DMS153 (cell line): ENCODE measurements at regions not wholly inside any gene's neighbourhood (a gene's known extent, or its start where the extent isn't known, plus 50 kb on each side); places are given as distances from the start of the nearest gene placed in this dataset.
"Not testable (repeated sequence)": the region's sequence is repeated elsewhere in the genome, so short reads cannot be mapped to it uniquely, and the experiment has no call there.

ENCODE experiments used
- DNase-seq: peaks from one replicate; lab custom pipeline; 2025; lab: John Stamatoyannopoulos, UW

DNA sequence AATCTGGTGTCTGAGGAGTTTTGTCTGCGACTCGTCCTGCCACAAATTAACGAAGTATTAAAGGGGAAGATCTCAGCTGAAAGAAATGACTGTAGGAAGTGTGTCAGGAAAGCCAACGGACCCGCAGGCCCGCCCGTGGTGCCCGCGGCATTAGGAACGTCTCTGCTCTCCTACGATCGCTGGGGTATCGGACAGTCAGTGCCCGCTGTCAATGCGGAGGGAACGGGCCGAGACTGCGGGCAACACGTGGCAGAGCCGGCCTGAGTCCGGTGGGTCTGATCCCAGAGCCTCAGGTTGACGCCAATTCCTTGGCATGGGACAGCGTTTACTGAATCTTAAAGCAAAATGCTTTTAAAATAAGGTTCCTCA lies 128.7 kb downstream of the KBTBD2 start:
- no peak for DNase-seq

DNA sequence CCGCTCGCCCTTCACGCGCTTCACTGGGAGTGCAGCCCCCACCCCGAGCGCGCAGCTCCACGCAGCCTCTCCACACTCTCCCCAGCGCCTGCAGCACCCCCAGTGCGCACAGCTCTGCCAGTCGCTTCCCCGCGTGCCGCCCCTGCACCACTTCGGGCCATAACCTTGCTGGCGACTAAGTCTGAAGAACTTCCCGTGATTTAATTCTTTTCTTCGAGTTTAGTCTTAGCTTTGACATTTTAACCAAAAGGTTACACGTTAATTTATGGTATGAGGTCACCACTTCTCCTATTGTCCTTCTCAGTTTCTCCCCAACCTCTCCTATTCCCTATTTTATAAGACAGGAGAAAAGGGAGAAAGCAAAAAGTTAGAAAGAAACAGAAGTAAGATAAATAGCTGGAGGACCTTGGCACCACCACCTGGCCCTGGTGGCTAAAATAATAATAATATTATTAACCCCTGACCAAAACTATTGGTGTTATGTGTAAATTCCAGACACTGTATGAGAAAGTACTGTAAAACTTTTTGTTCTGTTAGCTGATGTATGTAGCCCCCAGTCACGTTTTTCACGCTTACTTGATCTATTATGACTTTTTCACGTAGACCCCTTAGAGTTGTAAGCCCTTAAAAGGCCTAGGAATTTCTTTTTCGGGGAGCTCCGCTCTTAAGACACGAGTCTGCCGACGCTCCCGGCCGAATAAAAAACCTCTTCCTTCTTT lies 129.2 kb downstream of the KBTBD2 start:
- DNase-seq: not testable (repeated sequence)

DNA sequence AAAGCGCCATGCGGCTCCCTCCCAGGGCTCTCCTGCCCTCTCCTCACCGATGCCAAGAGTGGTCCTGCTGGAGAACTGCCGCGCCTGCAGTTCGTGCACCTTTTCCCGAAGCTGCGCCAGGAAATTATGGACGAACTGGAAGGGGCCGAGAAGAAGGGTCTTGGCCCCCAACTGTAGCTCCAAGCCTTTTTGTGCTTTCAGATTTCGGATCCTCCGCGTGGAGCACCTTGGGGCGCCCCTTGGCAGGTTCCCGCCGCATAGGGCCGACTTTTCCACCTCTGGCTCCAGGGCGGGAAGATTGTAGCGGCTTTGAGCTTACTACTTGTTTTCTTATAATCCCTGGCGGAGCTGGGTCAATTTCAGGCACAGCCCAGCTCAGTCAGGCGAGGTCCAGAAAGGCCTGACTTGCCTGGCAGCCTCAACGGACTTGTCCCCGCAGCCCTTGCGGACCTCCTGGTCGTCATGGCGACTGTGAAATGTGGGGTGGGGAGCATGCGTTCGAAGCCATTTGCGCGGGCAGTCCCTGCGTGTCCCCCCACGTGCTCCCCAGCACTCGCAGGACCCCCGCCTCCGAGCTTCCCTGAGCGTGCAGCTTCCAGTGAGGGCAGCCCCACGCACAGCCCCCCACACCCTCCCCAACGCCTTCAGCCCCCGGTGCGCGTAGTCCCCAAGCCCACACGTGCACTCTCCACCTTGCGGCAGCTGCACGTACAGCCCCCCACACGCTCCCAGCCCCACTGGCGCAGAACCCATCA lies 129.9 kb downstream of the KBTBD2 start:
- DNase-seq: no peak

DNA sequence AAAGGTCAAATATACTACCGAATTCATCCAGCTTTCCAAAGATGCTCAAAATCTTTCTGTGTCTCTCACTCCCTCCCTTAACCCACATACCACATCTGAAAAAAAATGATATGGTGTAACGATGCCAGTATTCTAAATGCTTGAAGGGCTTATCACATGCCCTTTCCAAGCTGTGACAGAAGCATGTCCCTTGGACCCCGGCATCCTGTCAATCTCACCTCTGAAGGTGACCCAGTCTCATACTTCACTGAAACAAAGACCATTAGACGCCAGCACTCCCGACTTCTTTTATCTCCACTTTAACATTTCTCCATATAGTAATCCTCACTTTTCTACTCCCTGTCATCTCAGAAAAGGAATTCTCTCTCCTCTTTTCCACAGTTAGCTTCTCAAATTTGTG lies 130.8 kb downstream of the KBTBD2 start:
- DNase-seq: not testable (repeated sequence)

DNA sequence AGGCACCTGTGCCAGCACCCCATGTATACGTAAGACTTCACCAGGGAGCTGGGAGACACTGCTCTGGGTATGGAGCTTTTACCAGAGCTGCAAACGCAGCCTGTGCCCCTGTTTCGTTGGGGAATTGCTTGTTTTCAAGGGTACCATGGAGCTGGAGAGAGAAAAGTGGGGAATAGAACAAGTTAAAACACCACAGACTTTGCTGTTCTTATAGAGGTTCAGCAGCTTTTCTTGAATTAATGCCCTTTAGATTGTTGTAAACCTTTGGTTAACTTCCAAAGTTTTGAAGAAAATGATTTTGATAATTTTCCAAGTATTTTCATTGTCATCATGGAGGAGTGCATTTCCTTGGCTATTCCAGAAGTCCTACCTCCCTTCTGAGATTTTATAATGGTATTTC lies 131.7 kb downstream of the KBTBD2 start:
- DNase-seq: not testable (repeated sequence)

DNA sequence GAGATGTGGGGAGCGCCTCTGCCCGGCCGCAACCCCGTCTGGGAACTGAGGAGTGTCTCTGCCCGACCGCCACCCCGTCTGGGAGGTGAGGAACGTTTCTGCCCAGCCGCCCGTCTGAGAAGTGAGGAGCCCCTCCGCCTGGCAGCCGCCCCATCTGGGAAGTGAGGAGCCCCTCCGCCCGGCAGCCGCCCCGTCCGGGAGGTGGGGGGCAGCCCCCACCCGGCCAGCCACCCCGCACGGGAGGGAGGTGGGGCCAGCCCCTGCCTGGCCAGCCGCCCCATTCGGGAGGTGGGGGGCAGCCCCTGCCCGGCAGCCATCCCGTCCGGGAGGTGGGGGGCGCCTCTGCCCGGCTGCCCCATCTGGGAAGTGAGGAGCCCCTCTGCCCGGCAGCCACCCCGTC lies 137.7 kb downstream of the KBTBD2 start:
- not testable (repeated sequence) for DNase-seq

DNA sequence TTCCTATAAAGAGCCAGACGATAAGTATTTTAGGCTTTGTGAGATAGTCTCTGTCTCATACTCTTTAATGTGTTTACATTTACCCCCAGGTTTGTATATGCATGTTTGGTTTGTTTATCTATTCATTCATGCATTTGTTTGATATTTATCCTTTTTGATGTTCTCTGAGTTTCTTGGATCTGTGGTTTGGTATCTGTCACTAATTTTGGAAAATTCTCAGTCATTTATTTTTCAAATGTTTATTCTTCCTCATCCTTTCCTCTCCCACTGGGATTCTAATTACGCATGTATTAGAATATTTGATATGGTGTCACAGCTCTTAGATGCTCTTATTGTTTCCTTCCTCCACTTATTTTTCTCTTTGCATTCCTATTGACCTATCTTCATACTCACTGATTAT lies 143.2 kb downstream of the KBTBD2 start:
- DNase-seq: not testable (repeated sequence)

DNA sequence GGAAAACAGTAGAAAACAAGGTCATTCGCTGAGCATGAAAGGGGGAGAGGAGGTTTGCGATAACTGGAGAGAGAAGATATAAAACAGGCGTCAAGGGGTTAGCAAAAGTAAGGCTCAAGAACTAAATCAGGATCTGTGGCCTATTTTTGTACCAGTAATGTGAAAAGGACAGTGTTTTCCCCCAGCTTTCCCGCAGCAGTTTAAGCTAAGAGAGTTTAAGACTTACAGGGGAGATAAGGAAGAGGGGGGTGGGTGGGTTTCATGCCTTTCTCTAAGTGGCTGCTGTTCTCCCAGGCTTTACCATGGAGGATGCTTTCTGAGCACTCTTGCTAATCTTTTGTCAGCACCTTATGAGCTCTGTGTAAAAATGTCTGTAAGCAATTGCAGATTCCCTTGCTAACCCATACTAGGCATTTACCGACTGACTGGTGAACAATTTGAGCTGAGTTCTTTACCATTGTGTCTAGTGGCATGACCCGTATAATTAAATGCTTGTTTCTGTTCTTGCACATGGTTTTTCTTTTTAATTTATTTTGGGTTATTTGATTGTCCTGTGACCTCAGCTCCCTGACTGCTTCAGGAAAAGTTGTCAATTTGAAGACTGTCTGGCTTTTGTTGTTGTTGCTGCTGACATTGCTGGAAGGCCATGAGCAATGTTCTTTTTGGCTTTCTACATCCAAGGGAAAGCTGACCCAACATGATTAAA lies 144.0 kb downstream of the KBTBD2 start:
- DNase-seq: not testable (repeated sequence)

DNA sequence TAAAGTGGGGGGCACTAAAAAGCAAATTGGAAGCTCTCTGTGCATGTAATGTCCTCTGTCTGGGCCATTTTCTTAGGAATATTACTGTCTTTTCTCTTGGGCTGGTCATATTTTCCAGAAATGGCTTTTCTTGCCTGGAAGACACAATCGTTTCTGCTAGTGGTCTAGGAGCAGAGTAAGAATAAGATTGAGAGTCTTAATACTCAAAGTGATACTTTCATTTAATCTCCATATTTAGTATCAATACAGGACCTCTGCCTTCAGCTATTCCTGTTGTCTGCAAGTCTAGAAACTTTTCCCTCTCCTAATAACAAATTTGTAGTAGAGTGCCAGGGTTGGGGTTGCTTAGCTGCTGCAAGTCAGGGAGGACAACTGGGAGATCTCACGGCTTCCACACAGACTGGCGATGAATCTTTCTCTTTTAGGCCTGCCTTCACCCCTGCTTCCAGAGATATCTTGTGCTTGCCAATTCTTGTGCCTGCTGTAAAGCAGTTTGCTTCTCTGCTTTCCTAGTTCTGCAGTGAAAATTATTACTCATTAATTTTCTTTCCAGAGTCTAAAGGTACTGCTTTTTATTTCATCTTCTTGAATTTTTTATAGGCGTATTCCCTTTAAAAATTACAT lies 149.6 kb downstream of the KBTBD2 start:
- not testable (repeated sequence) for DNase-seq

DNA sequence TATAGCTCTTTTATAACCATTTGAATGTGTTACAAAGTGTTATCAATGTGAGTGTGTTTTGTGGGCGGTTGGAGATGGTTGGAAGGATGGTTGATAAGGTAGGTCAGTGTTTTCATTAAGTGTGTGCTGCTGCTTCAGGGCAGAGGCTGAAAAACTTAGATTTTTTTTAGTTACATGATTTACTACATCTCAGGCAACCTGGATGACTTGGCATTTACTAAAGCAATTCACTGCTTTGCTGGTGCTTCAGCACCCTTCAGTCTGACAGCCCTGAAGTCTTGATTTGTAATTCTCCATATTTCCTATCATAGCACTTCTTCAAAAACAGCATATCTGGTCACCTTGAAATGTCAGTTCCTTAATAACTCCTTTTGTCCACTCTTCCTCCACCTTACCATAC lies 151.8 kb downstream of the KBTBD2 start:
- not testable (repeated sequence) for DNase-seq

DNA sequence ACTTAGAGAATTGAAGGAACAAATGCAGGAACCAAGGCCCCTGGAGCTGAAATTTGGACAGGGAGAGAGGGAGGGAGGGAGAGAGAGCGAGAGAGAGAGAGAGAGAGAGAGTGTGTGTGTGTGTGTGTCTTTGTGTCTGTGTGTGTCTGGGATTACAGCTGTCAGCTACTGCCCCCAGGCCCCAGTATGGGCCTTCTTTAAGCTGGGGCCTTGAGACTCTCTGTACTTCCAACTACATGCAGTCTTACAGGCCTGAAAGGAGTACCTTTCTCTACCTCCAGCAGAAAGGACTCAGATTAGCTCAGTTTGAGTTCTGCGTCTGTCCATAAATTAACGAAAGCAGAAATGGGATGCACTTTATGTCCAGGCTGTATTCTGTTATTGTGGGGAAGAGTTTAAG lies 153.2 kb downstream of the KBTBD2 start:
- not testable (repeated sequence) for DNase-seq

DNA sequence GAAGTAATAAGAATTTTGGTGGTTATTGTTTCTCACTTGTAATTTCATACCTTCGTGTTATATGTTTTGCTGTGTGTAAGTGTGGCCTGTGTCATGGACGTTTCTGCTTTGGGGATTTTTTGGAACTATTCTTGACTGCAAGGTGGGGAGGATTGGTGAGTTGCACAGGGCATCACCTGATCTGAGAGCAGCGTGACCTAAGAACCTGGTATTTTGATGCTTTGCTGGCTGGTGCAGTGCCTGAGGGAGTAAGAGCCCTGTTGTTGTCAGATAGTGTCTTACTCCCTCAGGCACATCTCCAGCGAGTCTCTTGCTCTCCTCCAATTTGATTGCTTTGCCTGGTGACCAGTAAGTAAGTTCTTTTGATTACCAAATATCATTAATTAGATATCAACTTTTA lies 158.8 kb downstream of the KBTBD2 start:
- not testable (repeated sequence) for DNase-seq

DNA sequence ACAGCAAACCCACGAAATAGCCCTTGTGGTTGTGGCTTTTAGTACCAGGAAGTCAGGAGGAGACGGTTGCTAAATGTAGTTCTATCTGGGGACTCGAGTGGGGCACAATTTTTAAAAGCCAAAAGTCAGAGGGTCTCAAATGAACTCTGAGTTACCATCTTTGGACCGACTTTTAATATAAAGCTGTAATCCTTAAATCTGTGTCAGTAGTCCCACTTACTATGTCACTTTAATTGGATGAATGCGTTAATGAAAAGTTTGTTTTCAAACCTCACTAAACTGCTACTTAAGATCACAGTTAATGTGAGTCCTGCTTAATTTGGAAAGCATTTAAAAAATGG lies 162.3 kb downstream of the KBTBD2 start:
- not testable (repeated sequence) for DNase-seq

DNA sequence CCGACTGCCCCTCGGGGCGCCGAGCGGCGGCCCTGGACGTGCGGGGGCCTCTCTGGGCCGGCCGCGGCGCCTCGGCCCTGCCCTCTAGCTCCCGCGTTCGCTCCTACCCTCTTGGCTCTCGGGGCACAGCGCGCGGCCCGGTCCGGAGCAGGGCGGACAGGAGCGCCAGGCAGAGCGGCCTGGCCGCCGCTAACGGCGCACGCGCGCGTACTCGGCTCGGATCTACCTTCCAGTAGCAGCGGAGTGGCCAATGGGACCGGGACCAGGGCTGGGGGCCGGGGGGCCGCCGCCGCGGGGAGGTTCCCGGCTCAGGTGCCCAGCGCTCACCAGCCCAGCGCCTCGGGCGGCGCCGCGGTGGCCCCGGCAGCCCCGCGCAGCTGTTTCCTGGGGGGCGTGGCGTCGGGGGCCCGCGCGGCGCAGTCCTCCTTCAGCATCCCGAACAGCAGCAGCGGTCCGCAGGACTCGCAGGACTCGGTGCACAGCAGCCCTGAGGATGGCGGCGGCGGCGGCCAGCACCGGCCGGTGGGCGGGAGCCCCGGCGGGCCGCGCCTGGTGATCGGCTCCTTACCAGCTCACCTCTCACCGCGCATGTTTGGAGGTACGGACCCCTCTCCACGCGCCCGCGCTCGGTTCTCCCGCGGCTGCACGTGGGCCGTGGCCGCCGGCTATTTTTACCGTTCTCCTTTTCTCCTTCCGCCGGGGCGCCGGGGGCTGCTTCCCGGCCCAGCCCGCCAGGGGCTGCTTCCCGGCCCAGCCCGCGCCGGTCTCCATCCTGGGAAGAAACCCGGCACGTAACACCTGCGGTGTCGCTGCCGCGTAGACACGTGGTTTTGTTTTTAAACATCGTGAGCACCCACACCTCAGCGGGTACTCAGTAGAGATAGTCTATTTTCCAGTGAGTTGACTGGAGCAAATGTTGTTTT lies 162.9 kb downstream of the KBTBD2 start:
- peak; percentile 56 for DNase-seq

DNA sequence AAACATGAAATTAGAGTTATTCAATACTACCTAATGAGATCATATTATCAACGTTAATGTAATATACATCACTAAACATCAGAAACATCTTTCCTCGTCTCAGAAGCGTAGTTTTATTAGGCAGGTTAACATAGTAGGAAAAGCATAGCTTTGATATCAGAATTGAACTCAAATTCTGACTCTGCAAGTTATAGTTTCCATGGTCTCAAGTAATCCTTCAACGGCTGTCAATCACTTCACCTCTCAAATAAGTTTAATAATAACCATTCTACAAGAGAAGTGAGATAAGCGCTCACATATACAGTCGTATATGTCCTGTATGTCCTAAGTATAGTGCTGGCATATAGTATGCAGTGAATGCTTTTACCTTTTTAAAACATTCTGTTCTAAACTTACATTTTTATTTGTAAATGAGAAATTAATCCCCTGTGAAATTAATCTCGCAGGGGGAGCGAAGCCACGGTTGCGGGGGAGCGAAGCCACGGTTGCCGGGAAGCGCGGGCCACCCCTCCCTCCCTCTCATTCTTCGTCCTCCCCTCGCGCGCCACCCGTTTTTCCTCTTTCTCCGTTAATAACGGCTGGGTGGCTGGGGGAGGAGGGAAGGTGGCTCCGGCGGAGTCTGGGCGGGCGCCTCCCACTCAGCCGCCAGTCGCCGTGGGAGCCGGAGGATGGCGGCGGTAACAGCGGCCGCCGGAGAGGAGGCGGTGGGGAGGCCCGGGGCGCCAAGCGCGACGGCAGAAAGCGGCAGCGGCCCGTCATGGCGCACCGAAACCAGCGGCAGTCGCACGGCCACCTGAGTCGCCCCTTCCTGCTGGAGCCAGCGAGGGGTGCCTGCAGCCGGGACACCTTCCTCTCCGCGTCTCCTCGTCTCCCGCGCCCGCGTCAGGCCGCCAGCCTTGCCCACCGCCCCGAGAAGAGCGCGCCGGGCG lies 163.8 kb downstream of the KBTBD2 start:
- DNase-seq: peak; percentile 42

DNA sequence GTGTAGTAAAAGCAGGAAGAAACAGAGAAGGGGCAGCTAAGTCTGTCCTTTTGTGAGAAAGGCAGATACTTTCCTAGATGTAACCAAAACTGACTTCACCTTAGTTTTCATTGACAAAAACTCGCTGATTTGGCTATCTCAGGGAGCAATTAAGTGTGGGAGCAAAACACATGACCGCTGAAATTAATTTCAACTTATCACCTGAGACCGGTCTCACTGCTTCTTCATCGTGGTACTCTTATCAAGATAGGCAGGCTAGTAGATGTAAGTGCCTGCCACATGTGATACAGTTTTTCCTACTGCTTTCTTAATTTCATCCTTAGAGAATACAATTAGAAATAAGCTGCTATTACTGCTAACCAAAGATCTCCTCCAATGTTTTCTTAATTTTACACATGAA lies 168.7 kb downstream of the KBTBD2 start:
- DNase-seq: not testable (repeated sequence)

DNA sequence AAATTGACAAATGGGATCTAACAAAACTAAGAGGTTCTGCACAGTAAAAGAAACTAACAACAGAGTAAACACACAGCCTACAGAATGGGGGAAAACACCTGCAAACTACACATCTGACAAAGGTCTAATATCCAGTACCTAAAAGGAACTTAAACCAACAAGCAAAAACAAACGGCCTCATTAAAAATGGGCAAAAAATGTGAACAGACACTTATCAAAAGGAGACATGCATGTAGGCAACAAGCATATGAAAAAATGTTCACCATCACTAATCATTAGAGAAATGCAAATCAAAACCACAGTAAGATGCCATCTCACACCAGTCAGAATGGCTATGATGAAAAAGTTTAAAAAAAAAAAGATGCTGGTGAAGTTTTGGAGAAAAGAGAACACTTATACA lies 197.4 kb downstream of the KBTBD2 start:
- DNase-seq: no peak

DNA sequence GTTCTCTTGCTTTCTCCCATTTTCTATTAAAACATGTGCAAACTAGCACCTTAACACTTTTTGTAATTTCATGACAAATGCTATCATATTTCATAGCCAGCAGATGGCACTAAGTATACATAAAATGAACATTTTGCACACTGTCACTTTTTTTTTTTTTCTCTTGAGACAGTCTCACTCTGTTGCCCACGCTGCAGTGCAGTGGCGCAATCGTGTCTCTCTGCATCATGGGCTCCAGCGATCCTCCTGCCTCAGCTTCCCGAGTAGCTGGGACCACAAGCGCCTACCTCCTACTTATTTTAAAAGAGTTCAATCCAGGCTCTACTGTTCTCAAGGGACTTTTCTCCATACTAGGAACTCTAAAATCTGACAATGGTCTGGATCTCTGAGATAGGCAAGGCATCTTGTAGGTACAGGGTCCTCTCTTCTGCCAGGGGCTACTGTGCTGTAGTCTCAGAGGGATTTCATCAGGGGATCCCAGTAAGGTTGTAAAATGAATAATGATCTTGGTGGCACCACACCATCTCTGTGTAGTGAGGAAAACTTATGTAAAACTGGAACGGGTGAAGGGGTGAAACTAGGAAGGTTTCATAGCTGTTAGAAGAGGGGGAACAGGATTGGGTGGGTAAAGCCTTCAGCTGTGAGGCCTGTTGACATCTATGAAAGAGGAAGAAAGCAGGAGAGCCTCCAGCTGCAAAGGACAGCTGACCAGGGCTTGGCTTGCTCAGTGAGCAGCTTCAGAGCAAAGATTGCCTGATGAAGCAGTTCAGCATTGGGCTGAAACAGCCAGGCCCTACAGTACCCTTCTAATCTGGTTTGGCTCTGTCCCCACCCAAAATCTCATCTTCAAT lies 196.9 kb downstream of the AVL9 start:
- not testable (repeated sequence) for DNase-seq

DNA sequence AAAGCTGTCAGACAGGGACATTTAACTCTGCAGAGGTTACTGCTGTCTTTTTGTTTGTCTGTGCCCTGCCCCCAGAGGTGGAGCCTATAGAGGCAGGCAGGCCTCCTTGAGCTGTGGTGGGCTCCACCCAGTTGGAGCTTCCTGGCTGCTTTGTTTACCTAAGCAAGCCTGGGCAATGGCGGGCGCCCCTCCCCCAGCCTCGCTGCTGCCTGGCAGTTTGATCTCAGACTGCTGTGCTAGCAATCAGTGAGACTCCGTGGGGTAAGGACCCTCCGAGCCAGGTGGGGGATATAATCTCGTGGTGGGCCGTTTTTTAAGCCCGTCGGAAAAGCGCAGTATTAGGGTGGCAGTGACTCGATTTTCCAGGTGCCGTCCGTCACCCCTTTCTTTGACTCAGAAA lies 192.8 kb downstream of the AVL9 start:
- DNase-seq: not testable (repeated sequence)

DNA sequence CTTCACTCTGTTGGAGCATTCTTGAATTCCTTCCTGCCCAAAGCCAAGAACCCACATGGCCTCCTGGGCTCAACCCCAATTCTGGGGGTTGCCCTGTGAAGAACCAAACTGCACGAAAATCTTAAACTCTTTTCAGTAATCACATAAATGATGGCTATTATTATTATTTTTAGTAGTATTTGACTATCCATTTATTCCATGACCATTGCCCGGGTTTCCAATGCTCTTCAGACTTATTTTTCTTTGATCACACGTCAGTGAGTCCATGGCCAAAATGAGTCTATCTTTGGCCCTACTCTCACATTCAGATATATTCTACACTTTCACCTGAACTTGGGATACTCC lies 185.9 kb downstream of the AVL9 start:
- no peak for DNase-seq
